ENCODE measurements at regions not wholly inside any gene's neighbourhood (a gene's known extent, or its start where the extent isn't known, plus 50 kb on each side); places are given as distances from the start of the nearest gene placed in this dataset.
"Not testable (repeated sequence)": the region's sequence is repeated elsewhere in the genome, so short reads cannot be mapped to it uniquely, and the experiment has no call there.

DNA sequence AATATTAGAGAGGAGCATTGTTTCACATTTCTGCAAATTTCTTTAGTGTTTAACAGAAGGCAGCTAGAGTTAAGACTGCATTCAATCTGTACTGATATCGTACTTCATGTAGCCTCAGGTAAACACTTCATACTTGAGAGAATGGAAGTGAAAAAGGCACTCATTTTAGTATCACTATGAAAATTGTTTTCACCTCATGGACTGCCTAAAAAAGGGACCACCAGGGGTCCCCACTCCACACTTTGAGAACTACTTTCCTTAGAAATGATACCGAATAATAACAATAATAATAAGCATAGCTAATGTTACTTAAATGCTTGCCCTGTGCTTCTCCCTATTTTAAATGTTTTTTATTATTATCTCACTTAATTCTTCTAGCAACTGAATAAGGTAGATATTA, 95.1 kb downstream of the BLID start:
- no peak for DNase-seq

DNA sequence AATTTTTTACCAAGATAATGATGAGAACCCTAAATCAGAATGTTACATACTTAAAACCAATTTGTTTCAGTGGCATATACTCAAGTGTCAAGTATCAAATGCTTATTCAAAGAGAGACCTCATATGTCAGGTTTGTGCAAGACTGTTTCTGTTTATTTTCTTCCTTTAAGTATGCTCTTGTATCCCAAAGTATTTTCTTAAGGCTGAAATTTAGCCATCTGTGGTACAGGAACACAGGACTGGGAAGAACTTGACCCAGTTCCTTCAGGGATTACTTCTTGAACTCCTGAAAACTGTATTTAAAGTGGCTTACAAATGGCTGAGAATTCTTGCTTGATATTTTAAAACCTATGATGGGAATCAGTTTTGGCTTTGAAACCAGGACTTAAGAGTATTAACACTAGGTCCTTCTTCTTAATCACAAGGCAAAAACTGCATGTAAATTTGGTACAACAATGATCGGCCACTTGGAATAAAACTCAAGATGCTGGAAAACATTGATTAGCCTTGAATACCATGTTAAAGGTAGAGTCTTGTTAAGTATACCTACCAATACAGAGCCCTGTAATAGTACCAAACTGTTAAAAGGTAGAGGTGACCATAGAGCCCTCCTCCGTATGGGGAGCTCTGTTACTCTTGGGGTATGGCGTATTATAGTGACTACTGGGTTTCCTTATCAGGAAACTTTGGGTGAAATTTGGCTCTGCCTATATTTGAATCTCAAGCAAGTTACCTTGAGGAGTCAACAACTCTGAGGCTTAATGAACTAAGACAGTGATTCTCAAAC, 95.9 kb downstream of the BLID start:
- DNase-seq, result no peak

GRCh38 chr11:122007601-122008071, 108.4 kb downstream of the BLID start:
- peak in 1 of 2 experiments; percentile 41 for DNase-seq

GRCh38 chr11:122004446-122004845, 111.6 kb downstream of the BLID start:
- DNase-seq, result no peak

DNA sequence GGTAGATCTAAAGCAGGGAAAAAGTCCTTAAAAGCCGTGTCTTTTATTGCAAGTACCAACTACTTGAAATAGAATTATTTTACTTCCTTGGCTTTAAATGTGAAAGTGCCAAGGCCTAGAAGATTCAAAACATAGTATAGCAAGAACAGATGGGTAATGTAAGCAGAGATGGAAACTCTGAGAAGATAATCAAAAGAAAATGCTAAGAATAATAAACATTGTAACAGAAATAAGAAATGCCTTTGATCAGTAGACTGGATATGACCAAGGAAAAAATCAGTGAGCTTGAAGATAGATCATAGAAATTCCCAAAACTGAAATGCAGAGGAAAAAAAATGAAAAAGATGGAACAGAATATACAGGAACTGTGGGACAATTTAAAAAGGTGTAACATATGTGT, 113.1 kb downstream of the BLID start:
- DNase-seq, result no peak

DNA sequence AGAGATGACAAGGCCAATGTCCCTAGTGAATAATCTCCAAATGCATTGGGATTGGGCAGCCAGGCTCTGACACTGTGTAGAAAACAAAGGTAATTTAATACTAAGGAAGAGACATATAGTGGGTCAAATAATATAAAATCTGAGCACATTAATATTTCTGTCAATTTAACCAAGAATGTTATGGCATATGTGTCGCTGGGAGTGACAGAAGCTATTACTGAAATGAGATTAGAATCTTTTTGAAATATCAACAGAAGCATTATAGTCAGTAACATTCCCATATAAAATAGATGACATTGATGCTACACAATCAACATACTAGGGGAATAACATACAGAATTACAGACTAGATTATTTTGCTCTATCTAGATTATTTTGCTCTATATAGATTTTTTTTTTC, 114.0 kb downstream of the BLID start:
- DNase-seq, result no peak

DNA sequence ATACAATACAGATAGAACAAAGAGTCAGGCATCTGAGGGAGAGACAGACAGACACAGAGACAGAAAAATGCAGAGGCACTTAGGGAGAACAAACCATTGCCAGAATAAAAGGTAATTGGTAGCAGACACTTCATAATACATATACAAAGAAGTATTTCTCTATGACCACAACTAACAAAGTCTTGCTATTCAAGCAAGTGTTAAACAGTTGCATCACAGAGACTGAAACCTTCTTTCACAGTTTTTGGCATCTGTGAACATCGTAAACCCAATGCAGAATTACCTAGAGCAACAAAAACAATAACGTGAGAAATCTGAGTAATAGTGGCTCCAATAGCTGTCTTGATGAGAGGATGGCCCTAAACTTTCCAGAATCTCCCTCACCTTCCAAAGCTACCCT, 116.4 kb downstream of the BLID start:
- DNase-seq, result no peak

- DNase-seq, result no peak
These were observed 119.4 kb downstream of the BLID start for GRCh38 chr11:121996574-121996973.

- DNase-seq, result no peak
These were observed 132.1 kb downstream of the BLID start for GRCh38 chr11:121983901-121984300.

DNA sequence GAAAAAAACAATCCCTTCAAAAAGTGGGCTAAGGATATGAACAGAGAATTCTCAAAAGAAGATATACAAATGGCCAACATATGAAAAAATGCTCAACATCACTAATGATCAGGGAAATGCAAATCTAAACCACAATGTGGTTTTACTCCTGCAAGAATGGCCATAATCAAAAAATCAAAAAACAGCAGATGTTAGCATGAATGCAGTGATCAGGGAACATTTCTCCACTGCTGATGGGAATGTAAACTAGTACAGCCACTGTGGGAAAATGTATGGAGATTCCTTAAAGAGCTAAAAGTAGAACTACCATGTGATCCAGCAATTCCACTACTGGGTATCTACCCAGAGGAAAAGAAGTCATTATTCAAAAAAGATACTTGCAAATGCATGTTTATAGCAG, 138.1 kb downstream of the BLID start:
- not testable (repeated sequence) for DNase-seq

DNA sequence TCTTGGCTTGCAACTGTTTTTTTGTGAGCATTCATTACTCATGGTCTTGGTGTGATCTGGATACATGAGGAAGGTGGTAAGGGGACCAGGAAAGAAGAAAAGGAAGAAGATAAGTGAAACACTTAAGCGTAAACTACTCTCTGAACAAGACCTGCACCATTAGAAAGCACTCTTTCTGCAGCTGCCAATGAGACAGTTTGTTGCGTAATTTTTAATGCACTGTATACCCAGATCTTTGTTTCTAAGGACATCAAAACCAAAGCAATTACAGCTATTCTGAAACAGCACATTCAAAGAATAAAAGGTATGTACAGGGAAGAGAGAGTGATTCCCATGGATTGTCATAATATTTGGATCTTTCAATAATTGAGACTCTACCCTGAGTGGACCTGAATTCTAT, 147.4 kb downstream of the BLID start:
- peak in 1 of 2 experiments; percentile 10 for DNase-seq

- no peak for DNase-seq
These were observed 148.8 kb downstream of the BLID start for GRCh38 chr11:121967131-121967704.

GRCh38 chr11:121965330-121965729, 150.7 kb downstream of the BLID start:
- DNase-seq, result no peak

DNA sequence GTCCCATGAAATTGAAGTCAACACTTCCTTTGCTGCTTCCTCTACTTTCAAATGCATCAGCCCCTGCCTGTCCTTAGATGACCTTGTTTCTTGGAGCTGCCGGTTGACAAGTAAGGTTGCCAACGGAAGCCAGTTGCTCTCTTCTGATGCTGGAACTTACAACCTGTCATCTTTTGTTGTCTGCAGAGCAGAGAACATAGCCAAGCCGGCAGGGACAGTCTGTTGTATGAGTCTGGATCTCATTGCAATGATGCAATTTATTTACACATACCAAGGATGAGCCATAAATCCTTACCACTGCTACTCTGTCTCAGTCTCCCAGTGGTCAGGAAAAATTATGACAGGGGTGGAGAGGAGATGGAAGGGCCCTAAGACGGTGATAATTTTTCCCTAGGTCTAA, 151.4 kb downstream of the BLID start:
- DNase-seq, result no peak

DNA sequence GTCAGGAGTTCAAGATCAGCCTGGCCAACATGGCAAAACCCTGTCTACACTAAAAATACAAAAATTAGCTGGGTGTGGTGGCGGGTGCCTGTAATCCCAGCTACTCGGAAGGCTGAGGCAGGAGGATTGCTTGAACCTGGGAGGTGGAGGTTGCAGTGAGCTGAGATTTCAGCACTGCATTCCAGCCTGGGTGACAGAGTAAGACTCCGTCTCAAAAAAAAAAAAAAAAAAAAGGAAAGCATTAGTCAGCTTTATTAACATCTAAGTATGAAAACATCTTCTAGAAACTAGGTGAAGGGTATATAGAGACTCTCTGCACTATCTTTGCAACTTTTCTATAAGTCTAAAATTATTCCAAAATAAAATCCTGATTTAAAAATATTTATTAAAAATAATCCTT, 152.2 kb downstream of the BLID start:
- not testable (repeated sequence) for DNase-seq

DNA sequence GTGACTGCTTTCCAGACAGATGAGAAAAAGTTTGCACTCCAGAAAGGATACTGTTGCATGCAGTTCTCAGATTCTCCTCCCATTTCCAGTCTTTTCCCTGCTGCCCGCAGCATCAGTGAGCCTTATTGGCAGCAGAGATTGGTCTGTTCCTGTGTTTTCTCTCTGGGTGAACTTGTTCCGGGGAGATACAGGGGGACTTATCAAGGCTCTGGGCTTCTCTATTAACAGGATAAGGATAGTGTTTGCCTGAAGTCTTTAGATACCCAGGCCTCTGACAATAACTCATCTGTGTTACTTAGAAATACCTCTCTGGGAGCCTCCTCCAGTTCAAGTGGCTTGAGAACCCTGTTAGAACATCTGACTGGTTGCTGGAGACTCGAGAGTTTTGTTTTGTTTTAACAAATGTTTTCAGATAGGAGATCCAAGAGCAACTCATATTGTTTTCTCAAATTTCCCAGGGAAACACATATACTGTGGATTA, 154.7 kb downstream of the BLID start:
- DNase-seq, result no peak

GRCh38 chr11:121958971-121959325, 157.1 kb downstream of the BLID start:
- DNase-seq, result no peak

DNA sequence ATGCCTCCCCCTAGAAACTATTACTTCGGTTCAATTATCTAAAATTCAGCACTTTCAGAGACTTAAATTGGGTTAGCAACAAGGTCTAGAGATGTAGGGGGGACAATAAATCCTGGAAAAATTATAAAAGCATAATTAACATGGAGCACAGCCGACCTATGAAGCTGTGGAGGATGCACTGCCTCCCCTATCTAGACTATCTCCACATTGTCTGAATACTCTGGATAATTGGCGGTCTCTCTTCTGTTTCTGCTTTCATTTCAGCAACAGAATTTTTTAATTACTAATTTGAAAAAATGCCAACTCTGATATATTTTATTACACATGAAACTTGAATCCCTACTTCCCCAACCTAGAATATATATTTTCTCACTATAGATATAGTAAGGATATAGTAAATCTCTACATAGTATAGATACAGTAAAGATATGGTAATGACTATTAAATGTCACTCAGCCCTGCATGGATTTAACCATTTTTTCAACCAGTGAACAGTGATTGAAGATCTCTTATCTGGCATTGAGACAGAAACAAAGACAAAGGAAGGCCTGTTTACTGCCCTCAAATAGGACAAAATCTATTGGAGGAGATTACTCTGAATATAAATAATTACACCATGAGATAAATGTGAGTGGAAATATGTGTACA, 157.6 kb downstream of the BLID start:
- no peak for DNase-seq

- no peak for DNase-seq
These were observed 162.9 kb downstream of the BLID start for GRCh38 chr11:121953122-121953521.

DNA sequence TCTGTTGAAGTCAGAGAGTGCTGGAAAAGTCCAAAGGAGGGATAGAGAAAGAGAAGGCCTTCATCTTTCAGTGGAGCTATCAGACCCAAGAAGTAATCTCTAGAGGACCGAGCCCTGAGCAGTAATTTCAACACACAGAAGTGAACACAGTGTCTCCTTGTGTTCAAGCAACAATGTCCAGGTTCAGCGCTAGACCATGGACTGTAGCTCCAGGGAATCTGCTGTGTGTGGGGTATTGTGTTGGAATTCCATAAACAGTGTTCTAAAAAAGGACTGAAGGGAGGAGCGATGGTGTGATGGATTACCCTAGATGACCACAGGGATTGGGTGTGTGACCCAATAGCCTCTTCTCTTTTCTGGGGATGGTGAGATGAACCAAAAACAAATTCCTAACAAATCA, 165.9 kb downstream of the BLID start:
- DNase-seq, result no peak

- no peak for DNase-seq
These were observed 169.5 kb downstream of the BLID start for GRCh38 chr11:121946514-121946913.

- DNase-seq, result no peak
These were observed 171.3 kb downstream of the BLID start for GRCh38 chr11:121944556-121945230.

DNA sequence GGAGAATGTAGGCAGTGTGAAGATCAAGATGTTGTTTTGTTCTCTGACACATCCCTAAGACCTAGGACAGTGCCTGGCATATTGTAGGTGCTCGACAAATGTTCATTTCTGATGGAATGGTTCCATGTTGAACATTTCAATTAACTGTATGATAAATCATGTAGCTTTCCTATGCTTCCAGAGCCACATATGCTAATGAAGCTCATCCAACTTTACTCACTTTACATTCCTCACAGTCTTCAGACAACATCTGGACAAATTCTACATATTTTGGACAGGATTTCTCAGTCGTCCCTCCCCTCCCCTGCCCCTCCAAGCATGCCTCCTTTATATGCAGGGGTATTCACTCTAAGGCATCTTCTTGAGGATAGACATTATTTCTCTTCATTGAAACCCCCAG, 177.9 kb downstream of the BLID start:
- no peak for DNase-seq
